ENCODE measurements at regions not wholly inside any gene's neighbourhood (a gene's known extent, or its start where the extent isn't known, plus 50 kb on each side); places are given as distances from the start of the nearest gene placed in this dataset.

- no peak overlapping the region for H3K4me3 ChIP-seq (ENCODE audit: low read depth, low read length)
- no peak for TF ChIP-seq CTCF (IDR thresholded peaks at IDR 0.05; ENCODE audit: borderline replicate concordance, insufficient read depth, low read depth, low read length)
Measured at GRCh38 chr4:116453127-116453526, 632.2 kb downstream of the TRAM1L1 start.

GRCh38 chr4:116449764-116450163 is 635.6 kb downstream of the TRAM1L1 start:
- no peak overlapping the region for H3K4me3 ChIP-seq (ENCODE audit: low read depth, low read length)
- no peak for TF ChIP-seq CTCF (IDR thresholded peaks at IDR 0.05; ENCODE audit: borderline replicate concordance, insufficient read depth, low read depth, low read length)

GRCh38 chr4:116444117-116444516 is 641.3 kb downstream of the TRAM1L1 start:
- TF ChIP-seq CTCF (IDR thresholded peaks at IDR 0.05; ENCODE audit: borderline replicate concordance, insufficient read depth, low read depth, low read length), result no peak
- no peak overlapping the region for H3K4me3 ChIP-seq (ENCODE audit: low read depth, low read length)

GRCh38 chr4:116438981-116439729 is 646.2 kb downstream of the TRAM1L1 start:
- no peak overlapping the region for H3K4me3 ChIP-seq (ENCODE audit: low read depth, low read length)

GRCh38 chr4:116438417-116438816 is 647.0 kb downstream of the TRAM1L1 start:
- TF ChIP-seq CTCF (IDR thresholded peaks at IDR 0.05; ENCODE audit: borderline replicate concordance, insufficient read depth, low read depth, low read length), result no peak
- H3K4me3 ChIP-seq (ENCODE audit: low read depth, low read length), result no peak overlapping the region

More at GRCh38 chr4:116438981-116439729, 646.2 kb downstream of the TRAM1L1 start:
- no peak for TF ChIP-seq CTCF (IDR thresholded peaks at IDR 0.05; ENCODE audit: borderline replicate concordance, insufficient read depth, low read depth, low read length)

GRCh38 chr4:116427666-116428065 is 657.7 kb downstream of the TRAM1L1 start:
- no peak for TF ChIP-seq CTCF (IDR thresholded peaks at IDR 0.05; ENCODE audit: borderline replicate concordance, insufficient read depth, low read depth, low read length)

GRCh38 chr4:116413222-116413621 is 672.2 kb downstream of the TRAM1L1 start:
- no peak overlapping the region for H3K4me3 ChIP-seq (ENCODE audit: low read depth, low read length)
- TF ChIP-seq CTCF (IDR thresholded peaks at IDR 0.05; ENCODE audit: borderline replicate concordance, insufficient read depth, low read depth, low read length), result no peak

More at GRCh38 chr4:116427666-116428065, 657.7 kb downstream of the TRAM1L1 start:
- H3K4me3 ChIP-seq (ENCODE audit: low read depth, low read length), result no peak overlapping the region

Data from GM12875 (cell line).